PC-9 (cell line): ENCODE measurements at regions not wholly inside any gene's neighbourhood (a gene's known extent, or its start where the extent isn't known, plus 50 kb on each side); places are given as distances from the start of the nearest gene placed in this dataset.

ENCODE experiments used
- BruUV-seq: library from RNA; stranded (reverse); fragments of 400-500 nt; replicated peaks from 2 replicates; lab custom pipeline; 2021; lab: Mats Ljungman, UMichigan
- CTCF ChIA-PET: fragments of 300-600 bp; sonication (Branson Sonifier 250); formaldehyde crosslinking; loops from one replicate; lab custom pipeline; 2022; ENCODE audit warnings: antibody characterized with exemption; lab: Charles Lee
- POLR2A ChIA-PET: fragments of 300-600 bp; sonication (Branson Sonifier 250); formaldehyde crosslinking; loops from one replicate; lab custom pipeline; 2022; ENCODE audit warnings: antibody characterized with exemption; ENCODE audit not compliant: unreplicated experiment; lab: Charles Lee
- DNase-seq, 2 experiments: peaks; one replicate each; pipeline versions ENCODE4 v3.0.0 to v3.0.0-alpha.2; 2015 to 2022; ENCODE audit warnings: mixed read lengths in 1 of 2
- H2AFZ ChIP-seq: fragments of 200-600 bp; sonication (generic); 2 replicates; pipeline ENCODE4 v1.8.1; 2017; ENCODE audit warnings: antibody characterized with exemption
- H3F3A ChIP-seq: fragments of 200-600 bp; sonication (generic); 2 replicates; pipeline ENCODE4 v1.8.1; 2017; ENCODE audit warnings: antibody characterized with exemption, mild to moderate bottlenecking, low read depth; ENCODE audit not compliant: insufficient read depth
- H3K27ac ChIP-seq: fragments of 200-600 bp; sonication (generic); 2 replicates; pipeline ENCODE4 v1.6.1; 2016; ENCODE audit warnings: mixed run types
- H3K27me3 ChIP-seq: fragments of 200-600 bp; sonication (generic); 2 replicates; pipeline ENCODE4 v1.6.1; 2016; ENCODE audit warnings: low read depth, mixed run types; ENCODE audit not compliant: insufficient read depth
- H3K36me3 ChIP-seq: fragments of 200-600 bp; sonication (generic); 2 replicates; pipeline ENCODE4 v1.6.1; 2016; ENCODE audit warnings: low read depth, mixed run types
- H3K4me1 ChIP-seq: fragments of 200-600 bp; sonication (generic); replicated peaks from 2 replicates; pipeline ENCODE4 v1.6.1; 2016; ENCODE audit warnings: mixed run types; ENCODE audit not compliant: insufficient read depth
- H3K4me2 ChIP-seq: fragments of 200-600 bp; sonication (generic); 2 replicates; pipeline ENCODE4 v1.6.1; 2017; ENCODE audit warnings: mixed run types
- H3K4me3 ChIP-seq: fragments of 200-600 bp; sonication (generic); 2 replicates; pipeline ENCODE4 v1.6.1; 2016; ENCODE audit warnings: mixed run types
- H3K79me2 ChIP-seq: fragments of 200-600 bp; sonication (generic); 2 replicates; pipeline ENCODE4 v1.6.1; 2017; ENCODE audit warnings: low read depth, mixed run types
- H3K9me2 ChIP-seq: fragments of 200-600 bp; sonication (generic); 2 replicates; pipeline ENCODE4 v1.8.1; 2017; ENCODE audit warnings: mild to moderate bottlenecking; ENCODE audit not compliant: insufficient read depth
- H3K9me3 ChIP-seq: fragments of 200-600 bp; sonication (generic); 2 replicates; pipeline ENCODE4 v1.8.1; 2016; ENCODE audit warnings: low read depth; ENCODE audit not compliant: insufficient read depth
- H4K20me1 ChIP-seq: fragments of 200-600 bp; sonication (generic); 2 replicates; pipeline ENCODE4 v1.8.1; 2017; ENCODE audit not compliant: insufficient read depth
- EZH2 ChIP-seq: fragments of 200-600 bp; sonication (generic); IDR thresholded peaks from 2 replicates; pipeline ENCODE4 v1.8.0; 2017; ENCODE audit warnings: antibody characterized with exemption, low read depth
- intact Hi-C: fragments of 100-400 bp; cut with micrococcal nuclease; formaldehyde crosslinking; loops from one replicate; pipeline ENCODE4 v1.10.0; 2022; ENCODE audit not compliant: unreplicated experiment
- TF ChIP-seq, protein P1 (sequence below): fragments of 200-600 bp; sonication (generic); conservative IDR thresholded peaks from 2 replicates; pipeline ENCODE4 v1.6.1; 2017; ENCODE audit warnings: mixed run types, antibody characterized with exemption, mild to moderate bottlenecking, moderate library complexity

DNA sequence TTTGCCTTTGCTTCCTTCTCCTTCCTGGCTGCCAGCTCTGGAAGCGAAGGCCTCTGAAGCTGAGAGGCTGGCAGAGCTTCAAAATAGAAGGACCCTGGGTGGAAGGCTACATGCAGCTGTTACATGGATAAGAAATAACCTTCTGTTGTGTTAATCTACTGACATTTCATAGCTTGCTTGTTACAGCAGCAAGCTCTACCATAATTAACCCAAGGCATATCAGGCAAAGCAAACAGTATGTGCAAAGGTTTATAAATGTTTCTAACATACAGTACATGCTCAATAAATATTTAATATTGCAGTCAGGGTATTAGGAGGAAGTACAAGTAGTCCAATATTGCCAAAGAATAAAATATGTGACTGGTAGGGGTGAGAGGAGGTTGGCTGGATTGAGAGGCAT lies 55.6 kb upstream of the MKLN1 start:
- POLR2A ChIA-PET, result no interaction called here

DNA sequence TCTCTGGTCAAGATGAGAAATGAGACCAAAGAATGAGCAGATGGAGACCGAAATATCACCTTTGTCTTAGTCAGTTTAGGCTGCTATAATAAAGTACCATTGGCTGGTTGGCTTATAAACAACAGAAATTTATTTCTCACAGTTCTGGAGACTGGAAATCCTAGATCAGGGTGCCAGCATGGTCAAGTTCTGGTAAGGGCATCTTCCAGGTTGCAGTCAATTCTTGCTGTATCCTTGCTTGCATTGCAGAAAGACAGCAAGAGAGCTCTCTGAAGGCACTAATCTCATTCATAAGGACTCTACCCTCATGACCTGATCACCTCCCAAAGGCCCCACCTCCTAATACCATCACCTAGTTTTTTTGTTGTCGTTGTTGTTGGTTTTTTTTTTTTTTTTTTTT lies 52.7 kb upstream of the MKLN1 start:
- ChIA-PET POLR2A (no interaction called here), CTCF (no interaction called here)
- TF ChIP-seq, protein P1, sequence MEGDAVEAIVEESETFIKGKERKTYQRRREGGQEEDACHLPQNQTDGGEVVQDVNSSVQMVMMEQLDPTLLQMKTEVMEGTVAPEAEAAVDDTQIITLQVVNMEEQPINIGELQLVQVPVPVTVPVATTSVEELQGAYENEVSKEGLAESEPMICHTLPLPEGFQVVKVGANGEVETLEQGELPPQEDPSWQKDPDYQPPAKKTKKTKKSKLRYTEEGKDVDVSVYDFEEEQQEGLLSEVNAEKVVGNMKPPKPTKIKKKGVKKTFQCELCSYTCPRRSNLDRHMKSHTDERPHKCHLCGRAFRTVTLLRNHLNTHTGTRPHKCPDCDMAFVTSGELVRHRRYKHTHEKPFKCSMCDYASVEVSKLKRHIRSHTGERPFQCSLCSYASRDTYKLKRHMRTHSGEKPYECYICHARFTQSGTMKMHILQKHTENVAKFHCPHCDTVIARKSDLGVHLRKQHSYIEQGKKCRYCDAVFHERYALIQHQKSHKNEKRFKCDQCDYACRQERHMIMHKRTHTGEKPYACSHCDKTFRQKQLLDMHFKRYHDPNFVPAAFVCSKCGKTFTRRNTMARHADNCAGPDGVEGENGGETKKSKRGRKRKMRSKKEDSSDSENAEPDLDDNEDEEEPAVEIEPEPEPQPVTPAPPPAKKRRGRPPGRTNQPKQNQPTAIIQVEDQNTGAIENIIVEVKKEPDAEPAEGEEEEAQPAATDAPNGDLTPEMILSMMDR, result no peak
- no peak for TF ChIP-seq EZH2
- Histone ChIP-seq H3K9me2 (no peaks in the 10 kb centered on the region), H3K4me3 (no peak overlapping the region), H4K20me1 (no peaks in the 10 kb centered on the region), H3K79me2 (no peaks in the 10 kb centered on the region), H3K9me3 (no peaks in the 10 kb centered on the region), H2AFZ (no peak overlapping the region), H3K4me1 (no peaks in the 10 kb centered on the region), H3K27me3 (no peaks in the 10 kb centered on the region), H3K27ac (no peak overlapping the region), H3K4me2 (no peak overlapping the region), H3K36me3 (no peaks in the 10 kb centered on the region), H3F3A (peaks cover 3% of the 10 kb centered on the region; the same call in 1 of the 2 replicates)
- intact Hi-C loops, result loop anchor here (1.0 kb wide), 1 partner anchor 47 kb away; no protein-coding TSS in a partner anchor
- no TSS peak for BruUV-seq
- no peak for DNase-seq

More for the DNA sequence above, 55.6 kb upstream of the MKLN1 start:
- CTCF ChIA-PET, result no interaction called here
- intact Hi-C loops, result no loop called here
- no peak overlapping the region for H3K4me2 ChIP-seq
- H3K27me3 ChIP-seq, result no peaks in the 10 kb centered on the region
- no peak overlapping the region for H3K4me3 ChIP-seq
- H3F3A ChIP-seq, result no peaks in the 10 kb centered on the region
- no TSS peak for BruUV-seq
- H3K79me2 ChIP-seq, result no peaks in the 10 kb centered on the region
- TF ChIP-seq EZH2, result no peak
- TF ChIP-seq, protein P1, result no peak
- H3K9me2 ChIP-seq, result no peaks in the 10 kb centered on the region
- no peaks in the 10 kb centered on the region for H3K9me3 ChIP-seq
- H2AFZ ChIP-seq, result no peak overlapping the region
- no peaks in the 10 kb centered on the region for H3K4me1 ChIP-seq
- no peaks in the 10 kb centered on the region for H3K36me3 ChIP-seq
- no peak for DNase-seq
- H4K20me1 ChIP-seq, result no peaks in the 10 kb centered on the region
- H3K27ac ChIP-seq, result no peak overlapping the region

DNA sequence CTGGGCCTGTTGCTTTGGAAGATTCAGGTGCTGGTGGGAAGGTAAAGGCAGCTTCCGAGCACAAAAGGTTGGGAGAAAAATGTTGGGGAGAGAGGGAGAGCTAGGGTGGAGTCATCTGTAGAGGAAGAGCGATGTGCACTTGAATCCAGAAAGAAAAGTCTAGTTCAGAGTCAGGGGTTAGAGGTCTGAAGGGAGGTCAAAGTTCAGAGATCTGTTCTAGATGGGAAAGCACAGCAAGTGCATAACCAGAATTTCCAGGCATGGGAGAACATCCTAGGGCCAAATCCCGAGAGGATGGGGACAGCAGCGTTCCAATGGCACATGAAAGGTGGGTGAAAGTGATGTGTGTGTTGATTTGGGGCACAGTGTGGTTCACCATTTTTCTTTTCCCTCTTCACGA lies 51.5 kb upstream of the MKLN1 start:
- Histone ChIP-seq H2AFZ (no peak overlapping the region), H3K79me2 (no peaks in the 10 kb centered on the region), H3F3A (peaks cover 3% of the 10 kb centered on the region; the same call in 1 of the 2 replicates), H3K4me2 (no peak overlapping the region), H3K27ac (no peak overlapping the region), H3K27me3 (no peaks in the 10 kb centered on the region), H3K4me3 (no peak overlapping the region), H3K36me3 (no peaks in the 10 kb centered on the region), H3K4me1 (no peaks in the 10 kb centered on the region), H3K9me2 (no peaks in the 10 kb centered on the region), H3K9me3 (no peaks in the 10 kb centered on the region), H4K20me1 (no peaks in the 10 kb centered on the region)
- ChIA-PET CTCF (no interaction called here), POLR2A (interaction anchor here (0.6 to 0.7 kb wide), 2 partner anchors 12 to 372 kb away, joined by 3 to 14 read pairs; no protein-coding TSS in a partner anchor)
- intact Hi-C loops, result no loop called here
- BruUV-seq, result no TSS peak
- TF ChIP-seq EZH2, result no peak
- TF ChIP-seq, protein P1, result no peak
- DNase-seq, result no peak
